ENCODE measurements at regions not wholly inside any gene's neighbourhood (a gene's known extent, or its start where the extent isn't known, plus 50 kb on each side); places are given as distances from the start of the nearest gene placed in this dataset.

DNA sequence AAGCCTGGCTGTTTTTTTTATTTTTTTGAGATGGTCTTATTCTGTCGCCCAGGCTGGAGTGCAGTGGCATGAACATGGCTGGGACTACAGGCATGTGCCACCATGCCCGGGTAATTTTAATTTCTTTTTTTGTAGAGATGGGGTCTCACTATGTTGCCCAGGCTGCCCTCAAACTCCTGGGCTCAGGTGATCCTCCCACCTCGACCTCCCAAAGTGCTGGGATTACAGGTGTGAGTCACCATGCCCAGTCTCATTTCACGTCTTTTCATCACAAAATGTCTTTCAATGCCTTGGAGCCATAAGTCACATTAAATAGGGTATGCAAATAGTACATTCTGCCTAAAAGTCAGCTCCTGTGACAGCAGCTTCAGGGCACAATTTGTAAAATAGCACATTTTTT is 52.8 kb downstream of the SOX2 start:
- no peak for DNase-seq (ENCODE audit: low read depth)

DNA sequence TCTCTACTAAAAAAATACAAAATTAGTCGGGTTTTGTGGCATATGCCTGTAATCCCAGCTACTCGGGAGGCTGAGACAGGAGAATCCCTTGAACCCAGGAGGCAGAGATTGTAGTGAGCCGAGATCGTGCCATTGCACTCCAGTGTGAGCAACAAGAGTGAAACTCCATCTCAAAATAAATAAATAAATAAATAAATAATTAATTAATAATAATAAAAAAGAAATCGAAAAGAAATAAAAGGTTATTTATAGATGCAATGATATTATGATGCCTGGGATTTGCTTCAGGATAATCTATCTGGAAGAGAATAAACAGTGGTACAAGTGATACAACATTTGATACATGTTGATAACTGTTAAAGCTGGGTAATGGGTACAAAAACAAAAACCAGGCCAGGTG is 58.6 kb downstream of the SOX2 start:
- no peak for DNase-seq (ENCODE audit: low read depth)

DNA sequence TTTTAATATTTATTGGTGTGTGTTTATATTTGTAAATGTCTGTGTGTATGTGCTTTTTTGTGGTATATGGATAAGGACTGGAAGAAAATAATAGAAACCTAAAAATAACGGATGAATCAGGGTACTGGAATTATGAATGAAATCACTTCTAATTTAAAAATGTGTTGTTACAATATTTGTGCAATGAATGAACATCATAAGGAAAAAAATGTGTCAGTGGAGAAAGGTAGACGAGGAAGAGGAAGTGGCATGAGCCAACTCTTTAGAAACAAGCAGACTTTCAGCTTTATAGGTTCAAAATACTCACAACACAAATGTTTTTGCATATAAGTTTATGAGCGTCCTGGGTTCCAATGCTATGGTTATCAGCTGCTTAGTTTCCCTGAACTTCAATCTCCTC is 59.4 kb downstream of the SOX2 start:
- no peak for DNase-seq (ENCODE audit: low read depth)

DNA sequence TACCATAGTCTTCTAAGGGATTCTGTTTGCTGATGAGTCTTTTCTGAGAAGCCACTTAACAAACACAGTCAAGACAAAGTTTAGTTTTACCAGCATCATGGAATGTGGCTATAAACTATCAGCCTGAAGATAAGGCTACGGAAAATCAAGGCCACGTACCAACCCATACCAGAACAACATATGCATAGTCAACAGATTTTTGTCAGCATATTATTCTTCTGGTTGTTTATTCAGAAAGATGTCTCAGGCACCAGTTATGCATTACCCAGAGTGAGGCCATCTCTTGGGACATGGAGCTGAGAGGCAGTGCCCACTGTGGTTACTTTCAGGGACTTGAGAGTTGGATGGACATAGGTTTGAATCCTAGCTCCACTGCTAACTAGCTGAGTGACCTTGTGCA is 60.4 kb downstream of the SOX2 start:
- no peak for DNase-seq (ENCODE audit: low read depth)

DNA sequence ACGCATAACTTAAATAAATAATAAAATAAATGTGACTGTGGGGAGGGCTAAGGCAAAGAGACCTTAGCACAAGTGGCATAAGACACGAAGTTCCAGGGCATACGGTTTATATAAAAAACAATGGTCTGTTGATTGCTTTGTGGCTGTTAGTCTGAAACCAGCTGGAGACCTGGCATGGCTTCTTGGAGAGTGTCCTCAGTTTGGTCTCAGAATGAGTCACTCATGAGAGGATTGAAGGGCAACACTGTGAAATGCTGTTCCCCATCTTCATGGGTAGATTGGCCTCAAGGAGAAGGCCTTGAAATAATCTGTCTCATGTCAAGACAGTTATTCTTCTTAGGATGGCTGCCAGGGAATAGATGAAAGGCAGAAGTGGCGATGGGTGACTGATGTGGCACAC is 62.2 kb downstream of the SOX2 start:
- DNase-seq (ENCODE audit: low read depth) = no peak

DNA sequence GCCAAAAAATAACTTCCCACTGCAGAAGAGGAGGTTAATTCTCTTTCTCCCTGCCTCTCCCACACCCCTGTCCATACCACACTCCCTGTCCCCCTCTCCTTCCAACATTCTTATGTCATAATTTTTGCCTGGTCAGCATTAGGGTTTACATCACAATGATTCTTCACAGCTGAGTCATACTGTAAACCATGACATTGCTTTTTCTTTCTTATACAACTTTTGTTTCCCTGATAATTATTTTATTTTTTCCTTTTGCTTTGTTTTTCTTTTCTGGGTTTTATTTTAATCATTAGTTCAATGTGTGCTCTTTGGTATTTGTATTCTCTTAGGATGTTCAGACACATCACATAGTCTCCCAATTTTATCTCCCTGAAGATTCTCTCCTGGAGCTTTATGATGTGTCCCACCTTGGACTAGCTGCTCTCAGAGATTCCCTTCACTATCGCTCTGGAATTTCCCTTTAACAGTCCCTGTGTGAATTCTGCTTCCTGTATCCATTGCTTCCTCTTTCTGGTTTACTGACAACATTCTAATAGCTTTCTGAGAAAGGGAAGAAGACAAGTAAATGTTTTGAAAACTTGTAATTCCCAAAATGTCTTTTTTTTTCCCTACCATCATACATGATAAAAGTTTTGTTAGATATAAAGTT is 70.7 kb downstream of the SOX2 start:
- peak; percentile 14 for DNase-seq (ENCODE audit: low read depth)

DNA sequence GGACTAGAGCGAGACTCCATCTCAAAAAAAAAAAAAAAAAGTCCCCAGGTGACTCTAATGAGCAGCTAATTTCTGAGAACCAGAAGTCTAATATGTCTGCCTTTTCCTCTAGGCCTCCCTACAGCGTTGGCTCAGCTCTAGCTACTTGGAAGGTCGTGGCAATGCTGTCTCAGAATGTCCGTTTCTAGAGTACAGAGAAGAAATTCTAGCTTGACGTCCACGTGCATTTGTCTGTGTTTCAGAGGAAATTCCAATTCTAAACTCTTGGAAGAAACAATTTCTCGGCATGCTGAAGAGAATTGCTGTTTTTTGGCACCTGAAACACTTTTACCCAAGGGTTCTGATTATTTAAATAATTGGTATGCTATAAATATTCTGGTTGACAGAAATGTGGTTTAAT is 78.8 kb downstream of the SOX2 start:
- no peak for DNase-seq (ENCODE audit: low read depth)

DNA sequence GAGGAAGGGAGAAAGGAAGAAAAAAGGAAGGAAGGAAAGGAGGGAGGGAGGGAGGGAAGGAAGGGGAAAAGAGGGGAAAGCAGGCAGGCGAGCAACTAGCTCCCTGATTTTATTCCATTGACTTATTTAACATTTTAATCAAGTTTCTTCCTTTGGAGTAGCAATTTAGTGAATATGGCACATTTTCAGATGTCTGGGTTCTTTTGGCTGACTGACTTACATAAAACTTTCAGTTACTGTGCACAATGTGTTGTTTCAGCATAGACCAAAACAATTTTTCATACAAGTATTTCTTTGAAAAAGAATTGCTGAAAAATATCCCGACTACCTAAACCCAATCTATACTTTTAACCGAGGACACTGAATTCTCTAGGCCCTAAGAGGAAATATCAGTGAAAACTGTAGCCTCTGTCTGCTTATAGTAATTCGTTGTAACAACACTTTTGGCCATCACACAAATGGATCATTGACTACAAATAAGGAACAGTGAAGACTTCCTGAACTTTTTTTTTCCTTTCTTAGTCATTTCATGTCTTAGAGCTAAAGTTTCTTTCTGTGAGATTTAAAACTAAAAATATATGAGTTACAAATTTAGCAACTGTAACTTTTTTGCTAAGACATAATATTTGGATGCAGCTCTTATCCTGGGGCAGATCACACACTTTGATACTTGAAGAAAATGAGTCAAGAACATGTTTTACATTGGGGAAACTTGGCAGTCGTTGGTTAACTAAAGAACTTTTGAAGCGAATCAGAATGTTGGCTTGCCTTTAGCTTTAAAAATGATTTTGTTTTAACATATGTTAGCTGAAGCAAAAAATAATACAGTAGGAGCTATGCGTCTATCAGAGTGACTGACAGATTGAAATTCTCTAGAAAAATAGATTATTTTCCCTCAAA is 79.6 kb downstream of the SOX2 start:
- DNase-seq (ENCODE audit: low read depth) = no peak

DNA sequence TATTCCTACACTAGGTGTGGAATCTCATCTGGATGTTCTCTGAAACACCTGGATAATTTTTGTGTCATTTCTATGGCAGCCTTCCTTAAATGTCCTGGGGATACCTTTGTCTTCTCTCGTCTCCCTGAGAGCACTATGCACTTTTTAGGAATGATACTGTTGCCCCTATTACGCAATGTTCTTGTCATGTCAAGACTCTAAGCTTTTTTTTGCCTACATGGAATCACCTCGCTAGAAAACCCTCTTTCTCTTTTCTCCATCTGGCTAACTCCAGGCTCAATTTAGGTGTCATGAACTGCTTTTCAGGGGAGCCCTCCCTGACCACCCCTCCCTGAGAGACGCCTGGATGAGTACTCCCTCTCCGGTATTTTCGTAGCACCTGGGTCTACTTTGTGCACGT is 81.3 kb downstream of the SOX2 start:
- DNase-seq (ENCODE audit: low read depth) = no peak

DNA sequence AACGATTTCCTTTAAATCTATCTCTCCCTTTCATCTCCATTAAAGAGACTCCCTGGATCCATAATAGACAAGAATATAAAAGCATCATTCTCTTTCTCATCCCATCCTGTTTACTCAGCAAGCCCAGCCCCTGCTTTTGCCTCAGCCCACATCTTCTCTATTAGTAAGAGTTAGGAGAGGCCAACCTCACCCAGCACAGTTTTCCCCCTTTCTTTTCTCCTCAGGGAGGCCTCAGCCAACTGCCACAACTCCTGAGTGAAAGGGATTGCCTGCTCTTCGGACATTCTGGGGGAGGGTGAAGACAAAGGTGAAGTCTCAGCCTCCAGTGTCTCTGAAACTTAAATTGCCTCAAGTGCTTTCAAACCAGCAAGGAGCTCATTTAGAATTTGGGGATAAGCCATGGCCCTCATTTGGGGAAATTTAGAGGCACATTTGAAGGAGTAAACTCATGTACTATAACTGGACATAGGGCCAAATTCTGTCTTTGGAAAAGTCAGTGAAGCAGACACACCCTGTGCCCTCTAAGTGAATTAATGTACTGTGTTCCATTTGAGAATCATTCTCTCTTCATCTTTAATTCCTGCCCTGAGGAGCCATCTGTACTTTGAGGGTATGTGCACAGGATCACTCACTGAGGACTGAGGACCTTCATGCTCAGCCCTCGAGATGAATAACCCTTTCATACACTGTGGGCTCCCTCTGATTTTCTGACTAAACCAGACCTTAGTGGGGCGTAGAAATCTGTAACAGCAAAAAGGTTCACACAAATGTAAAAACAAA is 82.5 kb downstream of the SOX2 start:
- DNase-seq (ENCODE audit: low read depth) = no peak

DNA sequence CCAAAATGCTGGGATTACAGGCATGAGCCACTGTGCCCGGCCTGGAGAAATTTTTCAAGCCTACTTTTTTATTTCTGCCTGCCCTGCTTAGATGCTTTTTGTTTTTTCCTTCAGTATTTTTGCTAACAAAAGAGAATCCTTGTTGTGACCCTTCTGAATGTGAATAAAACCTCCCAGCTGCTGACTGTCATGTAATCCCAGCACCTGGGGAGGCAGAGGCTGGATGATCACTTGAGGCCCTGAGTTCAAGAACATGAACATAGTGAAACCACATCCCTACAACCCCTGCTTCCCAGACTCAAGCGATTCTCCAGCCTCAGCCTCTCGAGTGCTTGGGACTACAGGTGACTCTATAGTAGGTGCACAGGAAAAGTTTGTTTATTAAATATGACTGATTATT is 84.9 kb downstream of the SOX2 start:
- DNase-seq (ENCODE audit: low read depth) = no peak

DNA sequence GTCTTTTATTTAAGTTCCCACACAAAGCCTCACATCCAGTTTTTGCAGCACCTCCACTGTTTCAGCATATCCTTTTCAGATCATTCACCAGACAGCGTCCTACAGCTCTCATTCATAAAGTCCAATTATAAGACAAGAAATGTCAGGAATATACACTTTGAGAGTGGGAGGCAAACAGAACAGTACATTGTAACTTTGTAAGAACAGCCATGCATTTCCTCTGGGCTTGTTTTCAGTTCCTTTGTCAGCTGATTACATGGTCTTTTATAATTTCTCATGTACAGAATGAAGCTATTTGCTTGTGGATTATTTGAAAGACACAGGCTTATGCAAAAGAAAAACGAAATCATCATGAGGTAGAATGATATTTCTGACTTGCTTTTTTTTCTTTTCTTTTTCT is 85.7 kb downstream of the SOX2 start:
- DNase-seq (ENCODE audit: low read depth) = no peak

DNA sequence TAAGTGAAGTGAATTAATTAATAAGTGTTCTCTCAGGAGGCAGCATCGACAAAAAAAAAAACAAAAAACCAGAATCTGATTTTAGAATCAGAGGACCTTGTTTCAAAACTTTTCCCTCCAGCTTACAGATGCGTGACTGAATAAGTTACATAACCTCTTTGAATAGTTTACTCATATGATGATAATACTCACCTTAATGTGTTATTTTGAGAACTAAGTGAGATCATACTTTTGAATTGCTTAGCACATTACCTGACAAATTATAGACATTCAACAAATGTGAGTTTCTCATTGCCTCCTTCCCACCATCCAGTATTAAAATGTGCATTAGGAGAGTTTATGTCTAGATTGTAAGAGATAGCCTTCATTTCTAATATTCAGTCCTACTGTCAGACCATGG is 94.0 kb downstream of the SOX2 start:
- no peak for DNase-seq (ENCODE audit: low read depth)

DNA sequence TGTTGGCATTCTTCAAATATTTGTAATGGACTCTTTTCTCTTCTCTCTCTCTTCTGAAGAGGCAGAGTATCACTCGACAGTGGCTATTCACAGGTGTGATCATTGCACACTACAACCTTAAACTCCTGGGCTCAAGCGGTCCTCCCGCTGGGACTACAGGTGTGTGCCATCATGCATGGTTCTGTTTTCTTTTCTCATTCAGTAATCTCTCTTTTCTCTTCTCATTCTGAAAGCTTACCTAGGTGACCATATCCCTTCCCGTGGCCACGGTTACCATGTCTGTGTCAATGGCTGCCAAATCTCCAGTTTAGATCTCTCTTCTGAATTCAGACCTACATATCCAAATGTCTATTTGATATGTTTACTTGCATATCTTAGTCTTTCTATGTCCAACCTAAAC is 96.3 kb downstream of the SOX2 start:
- no peak for DNase-seq (ENCODE audit: low read depth)

DNA sequence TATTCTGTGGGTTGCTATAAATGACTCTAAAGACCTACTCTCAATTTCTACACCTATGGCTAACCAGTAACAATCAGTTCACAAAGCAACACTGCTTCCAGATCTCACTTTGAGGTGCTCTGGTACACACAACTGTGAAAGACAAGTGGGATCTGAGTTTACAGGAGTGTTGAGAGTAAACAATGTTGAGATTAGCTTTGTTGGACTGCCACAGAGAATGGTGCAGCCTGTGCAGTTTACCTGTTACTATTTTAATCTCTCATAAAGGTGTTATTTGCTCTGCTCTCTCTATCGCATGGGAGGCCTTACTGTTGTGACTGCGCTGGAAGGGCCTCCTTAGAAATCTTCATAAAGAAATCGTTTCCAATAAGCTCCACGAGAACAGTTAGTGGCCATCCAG is 112.0 kb downstream of the SOX2 start:
- DNase-seq (ENCODE audit: low read depth) = no peak

DNA sequence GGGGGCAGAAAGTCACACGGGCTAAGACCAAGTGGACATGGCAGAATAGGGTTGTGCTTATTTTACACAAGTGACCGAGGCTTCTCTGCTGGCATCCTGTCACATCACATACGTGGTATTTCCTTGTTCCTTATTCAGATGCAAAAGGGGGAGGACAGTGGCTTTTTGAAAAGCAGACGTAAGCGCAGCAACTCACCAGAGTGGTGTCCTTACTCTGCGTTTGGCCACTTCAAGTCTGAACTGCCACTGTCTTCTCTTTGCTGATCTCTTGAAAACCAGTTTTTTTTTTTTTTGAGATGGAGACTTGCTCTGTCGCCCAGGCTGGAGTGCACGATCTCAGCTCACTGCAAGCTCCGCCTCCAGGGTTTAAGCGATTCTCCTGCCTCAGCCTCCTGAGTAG is 113.2 kb downstream of the SOX2 start:
- no peak for DNase-seq (ENCODE audit: low read depth)

DNA sequence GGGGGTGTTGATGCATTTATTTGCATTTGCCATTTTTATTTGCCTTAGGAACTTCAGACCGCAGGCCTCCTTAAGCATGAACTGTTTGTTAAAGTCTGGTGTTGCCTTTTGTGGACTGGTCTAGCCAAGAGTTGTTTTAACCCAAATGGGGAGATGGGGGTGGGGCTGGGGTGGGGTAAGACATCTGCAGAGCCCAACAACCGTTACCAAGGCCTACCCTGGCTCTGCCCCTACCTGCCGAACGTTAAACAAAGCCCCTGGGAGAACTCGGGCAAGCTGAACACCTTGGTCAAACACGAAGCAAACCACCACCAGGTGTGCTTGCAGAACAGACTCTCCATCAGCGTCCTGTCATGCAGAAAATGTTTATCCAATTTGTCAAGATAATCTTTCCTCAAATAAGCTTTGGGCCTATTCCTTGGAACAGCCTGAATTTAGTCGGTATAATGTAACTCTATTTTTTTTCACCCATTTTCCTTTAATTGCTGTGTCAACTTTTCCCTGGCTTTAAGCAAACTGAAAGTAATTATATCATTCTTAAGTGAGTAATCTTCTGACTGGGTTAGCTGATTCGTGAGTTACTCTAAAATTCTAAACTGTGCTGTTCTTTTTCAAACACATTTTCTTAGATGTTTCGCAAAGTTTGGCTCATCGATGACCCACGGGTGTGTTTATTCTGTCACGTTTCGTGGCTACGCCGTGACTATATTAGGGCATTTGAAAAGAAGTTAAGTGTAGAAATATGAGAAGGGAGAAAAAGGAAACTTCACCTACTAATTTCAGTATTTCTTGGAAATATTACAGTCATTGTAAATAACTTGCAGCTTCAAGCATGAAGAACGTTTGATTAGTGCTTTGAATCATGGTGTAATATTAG is 127.6 kb downstream of the SOX2 start:
- DNase-seq (ENCODE audit: low read depth) = no peak

DNA sequence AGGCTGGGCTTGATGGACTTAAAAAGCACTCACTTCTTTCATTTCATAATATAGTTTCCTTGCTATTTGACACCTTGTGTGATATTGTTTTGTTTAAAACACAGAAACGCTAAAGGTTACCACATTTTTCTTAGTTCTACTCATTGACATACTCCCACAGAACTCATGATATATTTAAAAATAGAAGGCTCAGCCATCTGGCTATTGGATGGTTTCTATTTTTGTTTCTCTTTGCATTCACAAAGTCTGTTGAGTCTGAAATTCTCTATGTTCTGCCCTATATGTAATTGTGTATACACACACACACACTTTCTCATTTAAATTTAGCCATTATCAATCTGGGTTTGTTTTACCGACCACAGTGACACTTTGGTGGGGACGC is 128.2 kb downstream of the SOX2 start:
- DNase-seq (ENCODE audit: low read depth) = no peak

DNA sequence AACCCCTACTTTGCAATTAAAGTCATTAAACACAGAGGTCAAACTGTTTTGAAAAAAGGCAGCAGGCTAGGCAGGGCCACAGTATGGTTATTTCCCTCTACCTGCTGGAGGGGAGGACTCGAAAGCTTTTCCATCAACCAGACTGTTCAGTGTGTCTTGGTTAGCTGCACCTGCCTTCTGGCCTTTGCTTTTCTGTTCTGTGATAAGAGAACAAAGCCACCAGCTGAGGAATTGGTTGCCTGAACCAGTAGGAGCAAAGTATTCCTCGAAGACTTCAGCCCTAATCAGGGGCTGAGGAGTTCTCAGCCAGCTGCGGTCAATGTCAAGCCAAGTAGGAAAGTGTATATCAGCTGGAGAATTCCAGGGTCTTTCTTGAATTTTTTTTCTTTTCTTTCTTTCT is 132.5 kb downstream of the SOX2 start:
- DNase-seq (ENCODE audit: low read depth) = no peak

DNA sequence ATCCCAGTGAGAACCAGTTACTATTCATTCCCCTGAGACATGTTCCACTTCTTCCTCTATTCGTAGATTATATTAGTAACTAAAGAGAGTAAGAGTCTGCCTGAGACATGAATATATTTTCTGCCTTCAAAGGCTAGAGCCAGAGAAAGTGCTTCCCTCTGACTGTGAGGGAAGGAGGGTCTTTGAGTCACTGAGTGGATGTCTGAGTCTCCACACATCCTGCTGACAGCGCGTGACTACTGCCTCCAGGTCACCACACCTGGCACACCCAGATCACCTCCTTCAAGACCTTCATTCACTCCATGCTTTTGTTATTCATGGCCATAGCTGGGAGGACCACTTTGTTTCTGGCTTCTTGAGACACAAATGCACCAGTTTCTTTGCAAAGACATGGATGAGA is 135.6 kb downstream of the SOX2 start:
- DNase-seq (ENCODE audit: low read depth) = no peak

DNA sequence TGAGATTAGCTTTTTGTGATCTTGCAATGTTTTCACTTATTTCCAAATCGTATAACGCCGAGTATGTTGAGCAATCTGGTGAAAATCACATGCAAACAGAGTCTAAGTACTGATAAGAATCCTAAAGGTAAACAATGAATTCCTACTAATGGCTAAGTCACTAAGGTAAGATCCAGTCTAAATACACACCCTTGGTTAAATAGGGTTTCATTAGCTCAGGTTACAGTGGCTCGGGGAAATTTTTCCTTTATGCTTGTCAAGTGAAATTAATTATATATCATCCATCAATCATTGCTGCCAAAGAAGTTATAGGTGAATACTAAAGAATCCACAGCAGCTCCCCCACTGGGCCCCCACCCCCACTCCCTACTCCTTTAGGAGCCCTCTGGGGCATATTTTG is 139.3 kb downstream of the SOX2 start:
- no peak for DNase-seq (ENCODE audit: low read depth)

DNA sequence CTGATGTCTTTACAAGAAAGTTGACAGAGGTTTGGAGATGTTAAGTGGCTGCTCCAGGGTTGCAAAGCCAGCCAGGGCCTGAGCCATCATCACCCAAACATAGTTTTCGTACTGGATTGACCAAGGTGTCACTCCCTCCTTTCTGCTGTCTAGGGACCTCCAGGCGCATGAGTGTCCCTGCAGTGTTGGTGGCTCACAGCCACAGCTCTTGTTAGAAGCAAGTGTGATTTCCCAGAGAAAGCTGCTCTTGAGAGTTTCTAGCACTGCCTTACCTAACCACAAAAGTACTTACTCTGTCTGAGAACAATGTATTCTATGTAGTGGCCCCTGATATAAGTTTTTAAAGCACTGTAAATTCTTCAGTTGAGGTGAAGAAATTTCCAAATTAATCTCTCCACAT is 144.1 kb downstream of the SOX2 start:
- DNase-seq (ENCODE audit: low read depth) = no peak

All from non-pigmented ciliary epithelial cell (primary cell).